Spleen (tissue), 7 donors: ENCODE measurements at regions not wholly inside any gene's neighbourhood (a gene's known extent, or its start where the extent isn't known, plus 50 kb on each side); places are given as distances from the start of the nearest gene placed in this dataset.

Experiments
- POLR2A ChIP-seq, 3 donors: fragments of 450-650 bp; IDR thresholded peaks; one replicate each; pipeline ENCODE4 v1.5.1; 2017; ENCODE audit warnings: antibody characterized with exemption in 3 of 3, mild to moderate bottlenecking in 1 of 3
- TF ChIP-seq, protein P1 (sequence below), 11 experiments: fragments of 200-600 bp in 7 of 11; fragments of 450-650 bp in 4 of 11; sonication (generic) in 4 of 11; IDR thresholded peaks in 8 of 11; conservative IDR thresholded peaks in 3 of 11; 1 replicate in 7 of 11; 2 replicates in 4 of 11; pipeline versions ENCODE4 v1.4.0 to v1.8.0; 2016 to 2021; ENCODE audit warnings: antibody characterized with exemption in 11 of 11, inconsistent platforms in 4 of 11, mild to moderate bottlenecking in 1 of 11
- donor health status: DM: no; HTN: no; CAD: no; lungs with moderate emphysema.
- donor health status: DM: no; HTN: no; CAD: no.
- donor health status: DM: no; HTN: no; CAD: no.

DNA sequence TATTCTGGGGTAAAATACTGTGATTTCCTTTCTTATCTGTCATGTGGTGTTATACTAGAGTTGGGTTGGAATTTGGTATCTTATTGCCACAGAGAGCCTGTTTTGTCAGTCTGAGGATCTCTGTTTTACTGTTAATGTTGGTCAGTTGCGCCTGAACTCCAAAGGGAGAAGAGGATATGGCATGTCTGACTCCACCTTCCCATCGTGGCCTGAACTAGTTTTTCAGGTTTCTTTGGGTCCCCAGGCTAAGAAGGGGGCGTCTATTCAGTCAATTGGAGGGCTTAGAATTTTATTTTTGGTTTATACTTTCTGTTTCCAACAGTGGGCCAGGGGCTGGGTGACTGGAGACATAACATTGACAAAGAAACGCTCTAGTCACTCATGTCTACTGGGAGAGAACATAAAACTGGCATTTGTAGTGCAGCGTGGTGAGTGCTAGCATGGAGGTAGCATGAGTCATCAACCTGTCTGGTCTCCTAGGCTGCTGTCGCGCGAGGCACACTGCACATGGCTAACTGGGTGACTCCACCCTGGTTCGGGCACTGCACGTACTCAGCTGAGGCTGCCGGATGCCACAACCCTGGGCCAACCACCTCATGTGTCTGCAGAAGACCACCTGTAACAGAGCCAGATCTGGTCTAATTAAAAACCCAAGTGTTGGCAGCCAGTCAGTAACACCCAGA, 120.1 kb upstream of the OR9Q1 start:
- TF ChIP-seq, protein P1, sequence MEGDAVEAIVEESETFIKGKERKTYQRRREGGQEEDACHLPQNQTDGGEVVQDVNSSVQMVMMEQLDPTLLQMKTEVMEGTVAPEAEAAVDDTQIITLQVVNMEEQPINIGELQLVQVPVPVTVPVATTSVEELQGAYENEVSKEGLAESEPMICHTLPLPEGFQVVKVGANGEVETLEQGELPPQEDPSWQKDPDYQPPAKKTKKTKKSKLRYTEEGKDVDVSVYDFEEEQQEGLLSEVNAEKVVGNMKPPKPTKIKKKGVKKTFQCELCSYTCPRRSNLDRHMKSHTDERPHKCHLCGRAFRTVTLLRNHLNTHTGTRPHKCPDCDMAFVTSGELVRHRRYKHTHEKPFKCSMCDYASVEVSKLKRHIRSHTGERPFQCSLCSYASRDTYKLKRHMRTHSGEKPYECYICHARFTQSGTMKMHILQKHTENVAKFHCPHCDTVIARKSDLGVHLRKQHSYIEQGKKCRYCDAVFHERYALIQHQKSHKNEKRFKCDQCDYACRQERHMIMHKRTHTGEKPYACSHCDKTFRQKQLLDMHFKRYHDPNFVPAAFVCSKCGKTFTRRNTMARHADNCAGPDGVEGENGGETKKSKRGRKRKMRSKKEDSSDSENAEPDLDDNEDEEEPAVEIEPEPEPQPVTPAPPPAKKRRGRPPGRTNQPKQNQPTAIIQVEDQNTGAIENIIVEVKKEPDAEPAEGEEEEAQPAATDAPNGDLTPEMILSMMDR (IDR thresholded peaks at IDR 0.05 in 8 of 11, conservative IDR thresholded peaks at IDR 0.05 in 3 of 11), result no peak
- TF ChIP-seq POLR2A (IDR thresholded peaks at IDR 0.05), result no peak
